H9 (cell line): ENCODE measurements at regions not wholly inside any gene's neighbourhood (a gene's known extent, or its start where the extent isn't known, plus 50 kb on each side); places are given as distances from the start of the nearest gene placed in this dataset.

Experiments used
- DNase-seq: peaks from one replicate; pipeline ENCODE4 v3.0.0-alpha.2; 2017
- H2AFZ ChIP-seq: one replicate; pipeline ENCODE4 v1.6.1; 2013; ENCODE audit warnings: mild to moderate bottlenecking, low read length, control low read depth, moderate library complexity
- H2AK5ac ChIP-seq: 2 replicates; pipeline ENCODE4 v1.6.1; 2013; ENCODE audit warnings: low read length, control low read depth, mixed read lengths; ENCODE audit not compliant: insufficient read length
- H2BK120ac ChIP-seq: one replicate; pipeline ENCODE4 v1.6.1; 2013; ENCODE audit warnings: low read depth, mild to moderate bottlenecking, low read length, control low read depth, inconsistent platforms; ENCODE audit not compliant: poor library complexity, severe bottlenecking
- H2BK12ac ChIP-seq: 2 replicates; pipeline ENCODE4 v1.6.1; 2013; ENCODE audit warnings: low read length, control low read depth, mixed read lengths, low read depth; ENCODE audit not compliant: insufficient read length
- H2BK15ac ChIP-seq: 2 replicates; pipeline ENCODE4 v1.6.1; 2013; ENCODE audit warnings: low read depth, low read length, control low read depth
- H2BK20ac ChIP-seq: one replicate; pipeline ENCODE4 v1.6.1; 2013; ENCODE audit warnings: low read depth, mild to moderate bottlenecking, low read length, control low read depth, inconsistent platforms; ENCODE audit not compliant: poor library complexity, severe bottlenecking
- H2BK5ac ChIP-seq: 2 replicates; pipeline ENCODE4 v1.6.1; 2013; ENCODE audit warnings: low read length, control low read depth, mixed read lengths; ENCODE audit not compliant: insufficient read length
- H3K14ac ChIP-seq: 2 replicates; pipeline ENCODE4 v1.6.1; 2013; ENCODE audit warnings: low read length, control low read depth; ENCODE audit not compliant: insufficient read depth
- H3K18ac ChIP-seq: 2 replicates; pipeline ENCODE4 v1.6.1; 2013; ENCODE audit warnings: low read depth, mild to moderate bottlenecking, mixed read lengths, low read length, control low read depth; ENCODE audit not compliant: insufficient read length
- H3K23ac ChIP-seq: 2 replicates; pipeline ENCODE4 v1.6.1; 2013; ENCODE audit warnings: low read length, control low read depth, mixed read lengths, low read depth; ENCODE audit not compliant: insufficient read length
- H3K23me2 ChIP-seq: 2 replicates; pipeline ENCODE4 v1.6.1; 2013; ENCODE audit warnings: low read depth, mild to moderate bottlenecking, mixed read lengths, low read length, control low read depth; ENCODE audit not compliant: insufficient read length, poor library complexity, severe bottlenecking
- H3K27ac ChIP-seq: 2 replicates; pipeline ENCODE4 v1.5.1; 2013; ENCODE audit warnings: low read length, control low read depth, mixed read lengths, low read depth; ENCODE audit not compliant: insufficient read length
- H3K27me3 ChIP-seq: 2 replicates; pipeline ENCODE4 v1.6.1; 2013; ENCODE audit warnings: low read length, control low read depth, inconsistent platforms; ENCODE audit not compliant: insufficient read depth
- H3K4ac ChIP-seq: 2 replicates; pipeline ENCODE4 v1.6.1; 2013; ENCODE audit warnings: low read depth, mild to moderate bottlenecking, control low read depth, inconsistent platforms, low read length, moderate library complexity
- H3K4me1 ChIP-seq: 2 replicates; pipeline ENCODE4 v1.6.1; 2013; ENCODE audit warnings: low read length, control low read depth, inconsistent platforms; ENCODE audit not compliant: insufficient read depth
- H3K4me2 ChIP-seq: 2 replicates; pipeline ENCODE4 v1.6.1; 2013; ENCODE audit warnings: low read length, control low read depth, mixed read lengths; ENCODE audit not compliant: insufficient read length, insufficient read depth
- H3K56ac ChIP-seq: 2 replicates; pipeline ENCODE4 v1.6.1; 2013; ENCODE audit warnings: low read depth, mild to moderate bottlenecking, mixed read lengths, low read length, control low read depth; ENCODE audit not compliant: insufficient read length
- H3K79me1 ChIP-seq: 2 replicates; pipeline ENCODE4 v1.6.1; 2013; ENCODE audit warnings: low read depth, mild to moderate bottlenecking, moderate library complexity, low read length, control low read depth, inconsistent platforms; ENCODE audit not compliant: insufficient read depth, poor library complexity, severe bottlenecking
- H3K79me2 ChIP-seq: 2 replicates; pipeline ENCODE4 v1.6.1; 2013; ENCODE audit warnings: low read length, control low read depth, inconsistent platforms; ENCODE audit not compliant: insufficient read depth
- H3K9ac ChIP-seq: 2 replicates; pipeline ENCODE4 v1.6.1; 2013; ENCODE audit warnings: low read length, control low read depth, mixed read lengths; ENCODE audit not compliant: insufficient read length; ENCODE audit errors: extremely low read depth
- H3K9me3 ChIP-seq: one replicate; pipeline ENCODE4 v1.6.1; 2013; ENCODE audit warnings: low read depth, low read length, inconsistent platforms; ENCODE audit not compliant: control insufficient read depth
- H3T11ph ChIP-seq: one replicate; pipeline ENCODE4 v1.6.1; 2013; ENCODE audit warnings: mild to moderate bottlenecking, low read length, control low read depth, inconsistent platforms
- H4K20me1 ChIP-seq: one replicate; pipeline ENCODE4 v1.6.1; 2013; ENCODE audit not compliant: control insufficient read depth, insufficient read length, insufficient read depth
- H4K5ac ChIP-seq: 2 replicates; pipeline ENCODE4 v1.6.1; 2013; ENCODE audit warnings: low read depth, mild to moderate bottlenecking, mixed read lengths, low read length, control low read depth; ENCODE audit not compliant: insufficient read length
- H4K8ac ChIP-seq: replicated peaks from 2 replicates; pipeline ENCODE4 v1.6.1; 2013; ENCODE audit warnings: low read length, control low read depth, mixed read lengths, low read depth; ENCODE audit not compliant: insufficient read length
- H4K91ac ChIP-seq: 2 replicates; pipeline ENCODE4 v1.6.1; 2013; ENCODE audit warnings: low read depth, mild to moderate bottlenecking, moderate library complexity, mixed read lengths, low read length, control low read depth; ENCODE audit not compliant: insufficient read length
- H3K27ac Mint-ChIP-seq, 3 experiments: 2 replicates in 2 of 3; 3 replicates in 1 of 3; pipeline ENCODE4 v1.8.0; 2020 to 2021; ENCODE audit warnings: mixed read lengths in 3 of 3, mild to moderate bottlenecking in 1 of 3, moderate library complexity in 1 of 3
- H3K27me3 Mint-ChIP-seq: 2 replicates; pipeline ENCODE4 v1.8.0; 2021; ENCODE audit warnings: low read depth, mild to moderate bottlenecking, moderate library complexity, mixed read lengths
- H3K36me3 Mint-ChIP-seq, 3 experiments: 2 replicates in 2 of 3; 3 replicates in 1 of 3; pipeline ENCODE4 v1.8.0; 2020 to 2021; ENCODE audit warnings: low read depth in 3 of 3, mixed read lengths in 3 of 3; ENCODE audit not compliant: insufficient read depth in 1 of 3
- H3K4me1 Mint-ChIP-seq, 2 experiments: 2 replicates each; pipeline ENCODE4 v1.8.0; 2020; ENCODE audit warnings: mixed read lengths in 2 of 2
- H3K4me3 Mint-ChIP-seq, 2 experiments: 2 replicates in 1 of 2; 3 replicates in 1 of 2; pipeline ENCODE4 v1.8.0; 2020 to 2021; ENCODE audit warnings: mild to moderate bottlenecking in 2 of 2, mixed read lengths in 2 of 2, moderate library complexity in 1 of 2
- H3K9me3 Mint-ChIP-seq, 2 experiments: 2 replicates in 1 of 2; 3 replicates in 1 of 2; pipeline ENCODE4 v1.8.0; 2020; ENCODE audit warnings: mild to moderate bottlenecking in 2 of 2, mixed read lengths in 2 of 2, moderate library complexity in 1 of 2
- WGBS: extraction: QIAGEN DNeasy Blood & Tissue Kit; methylation state at CpG from one replicate; pipeline ENCODE4 v1.1.7; 2013; ENCODE audit warnings: missing lambda C conversion rate, low lambda C conversion rate, mixed read lengths; ENCODE audit not compliant: insufficient read length; ENCODE audit errors: extremely low coverage; 5-methylcytosine and 5-hydroxymethylcytosine counted together
- TF ChIP-seq, protein P1 (sequence below): fragments of 200-600 bp; sonication (generic); conservative IDR thresholded peaks from 3 replicates; pipeline ENCODE4 v1.8.0; 2021; ENCODE audit warnings: antibody characterized with exemption, mild to moderate bottlenecking

DNA sequence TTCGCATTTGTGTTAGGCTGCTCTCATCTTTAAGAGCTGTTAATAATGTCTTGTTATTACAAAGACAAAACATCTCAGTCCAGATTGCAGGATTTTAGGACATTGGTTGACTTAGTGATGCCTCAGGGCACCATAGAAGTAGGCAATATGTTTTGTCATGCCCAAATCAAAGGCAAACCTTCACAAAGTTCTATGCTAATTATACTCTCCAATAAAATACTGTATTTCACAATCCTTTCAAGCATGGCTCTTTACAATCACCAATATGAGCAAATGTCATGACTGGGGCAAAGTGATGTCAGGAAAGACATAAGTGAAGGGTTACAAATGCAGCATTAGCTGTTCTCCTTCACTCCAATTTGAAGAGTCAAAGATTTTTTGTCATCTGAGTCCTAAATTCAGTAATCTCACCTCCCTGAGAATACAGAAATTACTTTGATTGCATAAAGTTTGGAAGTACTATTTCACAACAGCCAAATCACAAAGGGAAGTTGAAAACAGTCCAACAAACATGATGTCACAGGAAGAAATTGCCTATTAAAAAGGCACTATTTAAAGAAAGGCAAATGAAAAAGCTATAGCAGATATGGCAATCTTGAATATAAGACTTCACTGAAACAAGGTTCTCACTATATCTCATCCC is 303.2 kb downstream of the PRR16 start:
- Mint-ChIP-seq H3K27ac (no peak overlapping the region), H3K36me3 (peaks cover 0 to 9% (median 3%) of the 10 kb centered on the region in 3 experiments; a peak in 4 of 7 replicates), H3K27me3 (no peaks in the 10 kb centered on the region), H3K4me1 (peaks cover 13 to 23% of the 10 kb centered on the region in 2 experiments), H3K9me3 (no peaks in the 10 kb centered on the region; a peak in 1 of 5 replicates), H3K4me3 (no peak overlapping the region)
- Histone ChIP-seq H3K14ac (no peak overlapping the region), H3K4me1 (no peaks in the 10 kb centered on the region; the same call in 1 of the 2 replicates), H3K18ac (no peak overlapping the region), H3K4ac (no peak overlapping the region), H2BK5ac (no peak overlapping the region), H3T11ph (no peak overlapping the region), H2AK5ac (no peak overlapping the region), H4K5ac (no peak overlapping the region), H3K56ac (no peak overlapping the region), H2BK12ac (no peak overlapping the region), H3K79me2 (no peaks in the 10 kb centered on the region), H2BK15ac (no peak overlapping the region), H3K23me2 (no peaks in the 10 kb centered on the region), H2AFZ (no peak overlapping the region), H2BK20ac (no peak overlapping the region), H4K91ac (no peak overlapping the region), H3K79me1 (no peaks in the 10 kb centered on the region), H4K20me1 (no peaks in the 10 kb centered on the region), H4K8ac (no peak overlapping the region), H3K23ac (no peak overlapping the region), H3K27me3 (no peaks in the 10 kb centered on the region), H3K27ac (no peak overlapping the region), H3K4me2 (no peak overlapping the region), H3K9me3 (no peaks in the 10 kb centered on the region), H2BK120ac (no peak overlapping the region), H3K9ac (no peak overlapping the region)
- TF ChIP-seq, protein P1, sequence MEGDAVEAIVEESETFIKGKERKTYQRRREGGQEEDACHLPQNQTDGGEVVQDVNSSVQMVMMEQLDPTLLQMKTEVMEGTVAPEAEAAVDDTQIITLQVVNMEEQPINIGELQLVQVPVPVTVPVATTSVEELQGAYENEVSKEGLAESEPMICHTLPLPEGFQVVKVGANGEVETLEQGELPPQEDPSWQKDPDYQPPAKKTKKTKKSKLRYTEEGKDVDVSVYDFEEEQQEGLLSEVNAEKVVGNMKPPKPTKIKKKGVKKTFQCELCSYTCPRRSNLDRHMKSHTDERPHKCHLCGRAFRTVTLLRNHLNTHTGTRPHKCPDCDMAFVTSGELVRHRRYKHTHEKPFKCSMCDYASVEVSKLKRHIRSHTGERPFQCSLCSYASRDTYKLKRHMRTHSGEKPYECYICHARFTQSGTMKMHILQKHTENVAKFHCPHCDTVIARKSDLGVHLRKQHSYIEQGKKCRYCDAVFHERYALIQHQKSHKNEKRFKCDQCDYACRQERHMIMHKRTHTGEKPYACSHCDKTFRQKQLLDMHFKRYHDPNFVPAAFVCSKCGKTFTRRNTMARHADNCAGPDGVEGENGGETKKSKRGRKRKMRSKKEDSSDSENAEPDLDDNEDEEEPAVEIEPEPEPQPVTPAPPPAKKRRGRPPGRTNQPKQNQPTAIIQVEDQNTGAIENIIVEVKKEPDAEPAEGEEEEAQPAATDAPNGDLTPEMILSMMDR = no peak
- no peak for DNase-seq
- WGBS = no CpG with 5 or more reads among the region's 1 CpG
